ENCODE measurements at regions not wholly inside any gene's neighbourhood (a gene's known extent, or its start where the extent isn't known, plus 50 kb on each side); places are given as distances from the start of the nearest gene placed in this dataset.

GRCh38 chr3:197407526-197407925 is 109.1 kb upstream of the DLG1 start:
- H3K9me3 ChIP-seq (ENCODE audit: control insufficient read depth, insufficient read depth, low read depth, low read length) = no peaks in the 10 kb centered on the region
- H3K27me3 ChIP-seq (ENCODE audit: control insufficient read depth, insufficient read depth, low read length) = peaks cover 3% of the 10 kb centered on the region
- DNase-seq (ENCODE audit: low read depth in 2 of 2) = no peak
- no peak for TF ChIP-seq CTCF (conservative IDR thresholded peaks at IDR 0.05 in 1 of 2, IDR thresholded peaks at IDR 0.05 in 1 of 2; ENCODE audit: low read depth in 1 of 2, low read length in 2 of 2)
- no peaks in the 10 kb centered on the region for H3K4me1 ChIP-seq (ENCODE audit: control insufficient read depth, extremely low read depth, insufficient read depth, low read length)
- no peak overlapping the region for H2AFZ ChIP-seq (ENCODE audit: low read length)
- no peaks in the 10 kb centered on the region for H3K79me2 ChIP-seq (ENCODE audit: control insufficient read depth, insufficient read depth, low read length)
- no peak overlapping the region for H3K9ac ChIP-seq (ENCODE audit: insufficient read depth, low read length)
- no peak overlapping the region for H3K4me3 ChIP-seq (replicated peaks in 1 of 4; ENCODE audit: control extremely low read depth in 1 of 4, insufficient read depth in 1 of 4, low read depth in 3 of 4, low read length in 4 of 4)
- H4K20me1 ChIP-seq (ENCODE audit: control insufficient read depth, extremely low read depth, insufficient read depth, low read length) = no peaks in the 10 kb centered on the region
- no peak overlapping the region for H3K27ac ChIP-seq (ENCODE audit: insufficient read depth, low read length)
- no peaks in the 10 kb centered on the region for H3K36me3 ChIP-seq (ENCODE audit: control insufficient read depth, insufficient read depth, low read length)
- H3K4me2 ChIP-seq (ENCODE audit: extremely low read depth, insufficient read depth, low read length) = no peak overlapping the region

- Histone ChIP-seq H4K20me1 (ENCODE audit: control insufficient read depth, extremely low read depth, insufficient read depth, low read length) (no peaks in the 10 kb centered on the region), H3K4me2 (ENCODE audit: extremely low read depth, insufficient read depth, low read length) (no peak overlapping the region), H3K27ac (ENCODE audit: insufficient read depth, low read length) (no peak overlapping the region), H2AFZ (ENCODE audit: low read length) (no peak overlapping the region), H3K36me3 (ENCODE audit: control insufficient read depth, insufficient read depth, low read length) (no peaks in the 10 kb centered on the region), H3K4me1 (ENCODE audit: control insufficient read depth, extremely low read depth, insufficient read depth, low read length) (no peaks in the 10 kb centered on the region), H3K9me3 (ENCODE audit: control insufficient read depth, insufficient read depth, low read depth, low read length) (no peaks in the 10 kb centered on the region), H3K4me3 (replicated peaks in 1 of 4; ENCODE audit: control extremely low read depth in 1 of 4, insufficient read depth in 1 of 4, low read depth in 3 of 4, low read length in 4 of 4) (no peak overlapping the region), H3K27me3 (ENCODE audit: control insufficient read depth, insufficient read depth, low read length) (peaks cover 3% of the 10 kb centered on the region), H3K9ac (ENCODE audit: insufficient read depth, low read length) (no peak overlapping the region), H3K79me2 (ENCODE audit: control insufficient read depth, insufficient read depth, low read length) (no peaks in the 10 kb centered on the region)
- DNase-seq (ENCODE audit: low read depth in 2 of 2) = no peak
- no peak for TF ChIP-seq CTCF (conservative IDR thresholded peaks at IDR 0.05 in 1 of 2, IDR thresholded peaks at IDR 0.05 in 1 of 2; ENCODE audit: low read depth in 1 of 2, low read length in 2 of 2)
- TF ChIP-seq EZH2 (IDR thresholded peaks at IDR 0.05; ENCODE audit: low read length, missing control alignments) = no peak
Observed at GRCh38 chr3:197407053-197407452, 108.6 kb upstream of the DLG1 start.

GRCh38 chr3:197406266-197406665 is 107.9 kb upstream of the DLG1 start:
- no peaks in the 10 kb centered on the region for H3K36me3 ChIP-seq (ENCODE audit: control insufficient read depth, insufficient read depth, low read length)
- no peak overlapping the region for H3K4me2 ChIP-seq (ENCODE audit: extremely low read depth, insufficient read depth, low read length)
- H3K4me1 ChIP-seq (ENCODE audit: control insufficient read depth, extremely low read depth, insufficient read depth, low read length) = no peaks in the 10 kb centered on the region
- peaks cover 3% of the 10 kb centered on the region for H3K27me3 ChIP-seq (ENCODE audit: control insufficient read depth, insufficient read depth, low read length)
- H3K9me3 ChIP-seq (ENCODE audit: control insufficient read depth, insufficient read depth, low read depth, low read length) = no peaks in the 10 kb centered on the region
- no peaks in the 10 kb centered on the region for H3K79me2 ChIP-seq (ENCODE audit: control insufficient read depth, insufficient read depth, low read length)
- H3K27ac ChIP-seq (ENCODE audit: insufficient read depth, low read length) = no peak overlapping the region
- no peak overlapping the region for H3K4me3 ChIP-seq (replicated peaks in 1 of 4; ENCODE audit: control extremely low read depth in 1 of 4, insufficient read depth in 1 of 4, low read depth in 3 of 4, low read length in 4 of 4)
- peak; percentile 9 to 51 for DNase-seq (ENCODE audit: low read depth in 2 of 2)
- H2AFZ ChIP-seq (ENCODE audit: low read length) = no peak overlapping the region
- no peaks in the 10 kb centered on the region for H4K20me1 ChIP-seq (ENCODE audit: control insufficient read depth, extremely low read depth, insufficient read depth, low read length)
- H3K9ac ChIP-seq (ENCODE audit: insufficient read depth, low read length) = no peak overlapping the region
- no peak for TF ChIP-seq CTCF (conservative IDR thresholded peaks at IDR 0.05 in 1 of 2, IDR thresholded peaks at IDR 0.05 in 1 of 2; ENCODE audit: low read depth in 1 of 2, low read length in 2 of 2)
- TF ChIP-seq EZH2 (IDR thresholded peaks at IDR 0.05; ENCODE audit: low read length, missing control alignments) = no peak

Data from fibroblast of lung (primary cell).